ENCODE measurements at regions not wholly inside any gene's neighbourhood (a gene's known extent, or its start where the extent isn't known, plus 50 kb on each side); places are given as distances from the start of the nearest gene placed in this dataset.

DNA sequence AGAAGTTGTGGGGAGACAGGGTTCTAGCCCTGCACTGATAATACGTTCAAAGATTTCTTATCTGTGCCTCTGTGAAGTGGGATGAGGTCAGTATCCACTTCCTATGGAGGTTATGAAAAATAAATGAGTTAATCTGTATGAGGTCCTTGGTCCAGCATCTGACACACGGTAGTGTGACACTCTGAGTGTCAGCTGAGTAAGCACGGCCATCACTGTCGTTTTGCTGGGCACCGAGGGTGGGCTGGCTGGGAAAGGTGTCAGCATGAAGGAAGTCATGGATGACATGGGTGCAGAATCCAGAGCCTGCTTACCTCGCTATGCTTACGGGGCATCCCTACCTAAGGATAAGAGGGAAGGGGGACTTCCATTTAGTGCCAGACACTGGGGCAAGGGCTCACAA lies 150.3 kb downstream of the INHBB start:
- DNase-seq (ENCODE audit: extremely low read depth, low read depth, low spot score): no peak

GRCh38 chr2:120496759-120497158 lies 150.8 kb downstream of the INHBB start:
- DNase-seq (ENCODE audit: extremely low read depth, low read depth, low spot score): no peak

- DNase-seq (ENCODE audit: extremely low read depth, low read depth, low spot score): no peak
These were observed 151.5 kb downstream of the INHBB start for GRCh38 chr2:120497261-120497977.

- DNase-seq (ENCODE audit: extremely low read depth, low read depth, low spot score): no peak
These were observed 152.2 kb downstream of the INHBB start for GRCh38 chr2:120498121-120498520.

DNA sequence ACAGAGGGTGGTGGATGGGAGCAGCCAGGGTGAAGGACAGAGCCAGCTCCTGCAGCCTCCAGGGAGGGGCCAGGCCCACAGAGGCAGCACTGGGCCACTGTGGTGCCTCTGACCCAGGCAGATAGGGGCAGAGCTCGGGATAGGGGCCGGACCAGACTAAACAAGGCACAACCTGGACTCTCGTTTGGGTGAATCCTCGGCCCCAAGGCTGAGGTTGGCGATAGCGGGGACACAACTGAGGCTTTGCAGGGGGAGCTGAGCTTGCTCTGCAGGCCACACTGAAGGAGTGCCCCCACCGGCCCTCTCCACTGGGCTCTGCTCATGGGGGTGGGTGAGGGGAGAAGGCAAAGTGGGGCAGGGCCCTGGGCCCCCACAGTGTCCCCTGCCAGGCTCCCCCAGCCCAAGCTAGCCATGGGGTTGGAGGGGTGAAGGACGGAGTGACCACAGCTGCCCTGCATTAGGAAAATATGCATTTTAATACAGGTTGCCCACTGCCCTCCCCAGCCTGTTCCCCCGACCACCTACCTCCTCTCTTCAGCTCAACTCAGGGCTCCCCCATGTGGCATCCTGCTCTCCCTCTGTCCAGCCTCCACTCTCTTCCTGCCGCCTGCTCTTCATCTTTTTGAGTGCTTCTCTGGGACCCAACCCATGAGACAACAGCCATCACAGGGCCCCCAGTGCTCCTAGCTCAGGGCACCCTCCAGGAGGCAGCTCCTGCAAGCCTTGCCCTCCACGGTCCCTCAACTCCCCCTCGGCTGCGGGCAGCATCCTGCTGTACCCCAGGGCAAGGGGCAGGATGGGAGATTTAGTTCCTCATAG lies 152.8 kb downstream of the INHBB start:
- no peak for DNase-seq (ENCODE audit: extremely low read depth, low read depth, low spot score)

GRCh38 chr2:120499784-120500495 lies 154.0 kb downstream of the INHBB start:
- no peak for DNase-seq (ENCODE audit: extremely low read depth, low read depth, low spot score)

GRCh38 chr2:120501591-120501990 lies 155.7 kb downstream of the INHBB start:
- DNase-seq (ENCODE audit: extremely low read depth, low read depth, low spot score): no peak

DNA sequence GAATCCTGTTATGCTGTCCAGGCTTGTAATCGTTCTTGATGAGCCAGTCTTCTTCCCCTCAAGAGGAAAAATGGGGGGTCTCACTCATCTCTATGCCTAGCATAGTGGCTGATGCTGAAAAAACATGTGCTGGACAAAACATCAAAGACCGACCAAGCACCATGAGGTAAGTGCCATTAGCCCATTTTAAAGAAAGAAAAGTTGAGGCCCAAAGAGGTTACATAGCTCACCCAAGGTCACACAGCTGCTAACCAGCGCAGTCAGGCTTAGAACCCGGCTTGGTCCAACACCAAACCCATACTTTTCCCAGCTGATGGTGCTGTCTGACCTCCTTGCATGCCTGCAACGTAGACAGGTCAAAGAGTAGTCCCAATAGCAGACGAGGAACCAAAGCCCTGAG lies 156.4 kb downstream of the INHBB start:
- DNase-seq (ENCODE audit: extremely low read depth, low read depth, low spot score): no peak

- DNase-seq (ENCODE audit: extremely low read depth, low read depth, low spot score): no peak
These were observed 156.8 kb downstream of the INHBB start for GRCh38 chr2:120502761-120503160.

DNA sequence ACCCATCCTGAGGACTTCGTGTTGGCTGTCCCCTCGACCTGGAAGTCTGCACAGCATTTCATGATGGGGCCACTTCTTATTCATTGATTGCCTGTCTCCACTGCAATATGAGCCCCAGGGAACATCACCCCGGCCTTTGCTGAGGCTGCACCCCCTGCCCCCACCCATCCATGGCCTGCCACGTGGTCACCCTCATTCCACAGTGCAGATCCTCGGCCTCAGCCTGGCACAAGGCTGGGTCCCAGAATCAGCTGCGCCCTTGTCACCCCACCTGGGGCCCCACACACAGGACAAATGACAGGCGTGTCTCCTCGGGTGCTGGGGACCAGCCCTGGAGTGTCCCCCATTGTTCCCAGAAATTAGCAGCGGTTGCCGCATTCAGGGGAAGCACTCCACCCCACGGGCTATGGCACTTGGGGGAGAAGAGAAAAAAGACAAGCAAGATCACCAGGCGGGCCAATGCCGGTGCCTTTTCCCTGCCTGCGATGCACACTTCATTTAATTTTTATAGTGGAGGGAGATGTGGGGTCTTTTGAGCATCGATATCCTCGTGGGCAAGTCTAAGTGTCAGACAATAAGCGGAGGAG lies 157.4 kb downstream of the INHBB start:
- DNase-seq (ENCODE audit: extremely low read depth, low read depth, low spot score): no peak

DNA sequence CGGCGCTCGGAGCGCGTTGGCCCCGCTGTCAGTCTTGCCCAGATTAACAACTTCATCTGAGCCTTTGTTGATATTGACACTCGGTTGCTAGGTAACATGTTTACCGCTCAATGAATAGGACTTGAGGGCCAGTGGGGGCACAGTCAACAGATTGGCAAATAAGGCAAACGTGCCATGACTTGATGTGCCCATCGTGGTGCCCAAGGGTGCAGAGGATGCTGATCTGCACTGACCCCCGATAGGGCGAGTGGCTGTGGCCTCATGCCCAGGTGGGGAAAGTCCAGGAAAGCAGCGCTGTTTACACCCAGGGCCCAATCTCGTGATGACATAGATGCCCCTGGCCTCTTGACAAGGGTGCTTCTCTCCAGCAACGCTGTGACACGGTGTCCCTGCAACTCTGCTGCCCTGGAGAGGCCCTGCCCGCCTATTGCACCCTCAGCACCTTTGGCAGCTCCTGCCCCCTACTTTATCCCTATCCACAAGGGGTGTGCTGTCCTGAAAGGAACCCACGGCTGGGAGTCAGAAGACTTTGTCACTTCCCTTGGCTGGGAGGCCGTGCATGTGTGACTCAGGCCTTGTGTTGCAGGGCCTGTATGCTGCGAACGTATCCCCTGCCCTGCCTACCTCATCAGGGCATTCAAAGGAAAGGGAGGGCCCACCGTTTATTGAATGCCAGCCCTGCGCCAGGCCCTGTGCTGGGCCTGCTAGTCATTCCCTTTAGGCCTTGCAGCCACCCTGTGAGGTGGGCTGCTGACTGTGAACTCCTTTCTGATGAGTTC lies 158.0 kb downstream of the INHBB start:
- DNase-seq (ENCODE audit: extremely low read depth, low read depth, low spot score): no peak

- no peak for DNase-seq (ENCODE audit: extremely low read depth, low read depth, low spot score)
These were observed 159.2 kb downstream of the INHBB start for GRCh38 chr2:120504936-120505705.

- DNase-seq (ENCODE audit: extremely low read depth, low read depth, low spot score): peak; percentile 65
These were observed 162.7 kb downstream of the INHBB start for GRCh38 chr2:120508567-120509041.

DNA sequence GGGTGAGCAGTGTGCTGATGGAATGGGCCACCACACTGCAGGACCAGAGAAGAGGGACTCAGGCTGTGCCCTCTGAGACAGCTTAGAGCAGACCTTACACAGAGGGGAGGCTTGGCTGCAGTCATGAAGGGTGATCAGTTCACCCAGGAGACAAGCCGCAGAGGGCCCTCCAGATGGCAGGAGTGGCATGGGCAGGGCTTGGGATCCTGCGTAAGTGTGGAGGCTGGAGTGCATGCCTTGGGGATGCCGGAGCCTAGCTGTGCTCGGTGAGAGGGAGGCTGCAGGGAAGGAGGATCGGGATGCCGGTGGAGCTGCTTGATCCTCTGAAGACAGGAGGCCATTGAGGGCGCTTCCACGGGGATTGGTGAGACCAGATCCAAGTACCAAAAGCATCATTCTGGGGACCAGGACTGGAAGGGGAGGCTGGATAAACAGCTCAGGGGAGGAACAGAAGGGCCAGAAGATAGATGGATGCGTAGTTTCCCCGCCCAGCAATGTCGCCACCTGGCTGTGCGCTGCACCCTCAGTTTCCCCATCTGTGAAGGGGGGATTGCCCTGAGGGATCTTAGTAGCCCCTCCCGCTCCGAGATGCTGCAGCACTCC lies 163.4 kb downstream of the INHBB start:
- DNase-seq (ENCODE audit: extremely low read depth, low read depth, low spot score): no peak

- DNase-seq (ENCODE audit: extremely low read depth, low read depth, low spot score): no peak
These were observed 164.2 kb downstream of the INHBB start for GRCh38 chr2:120509991-120510735.

DNA sequence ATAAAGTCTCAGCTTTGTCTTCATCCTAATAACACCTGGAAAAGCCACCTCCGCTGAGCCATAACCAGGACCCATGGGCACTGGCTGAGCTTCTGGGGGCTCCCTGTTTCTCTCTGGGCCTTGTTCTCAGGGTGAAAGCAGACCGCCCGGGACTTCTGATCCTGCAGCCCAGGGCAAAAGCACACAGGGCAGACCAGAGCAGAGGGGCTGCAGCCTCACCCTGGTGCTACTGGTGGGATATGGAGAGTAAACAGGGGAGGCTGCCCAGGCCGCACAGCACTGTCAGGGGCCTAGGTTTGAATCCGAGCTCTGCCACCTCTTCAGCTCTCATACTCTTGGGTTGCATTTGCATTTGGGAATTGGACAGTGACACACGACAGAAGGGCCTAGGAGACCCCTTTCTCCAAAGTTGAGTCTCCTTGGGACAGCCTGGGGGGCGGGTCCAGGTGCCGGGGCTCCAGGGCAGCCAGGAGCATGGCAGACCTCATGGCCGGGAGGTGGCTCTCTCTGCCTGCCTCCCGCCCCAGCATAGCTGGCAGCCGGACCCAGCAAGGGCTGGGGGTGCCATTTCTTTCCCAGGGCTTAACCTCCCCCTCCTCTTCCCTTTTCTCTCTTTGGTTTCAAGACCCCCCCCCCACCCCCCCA lies 164.9 kb downstream of the INHBB start:
- DNase-seq (ENCODE audit: extremely low read depth, low read depth, low spot score): no peak

DNA sequence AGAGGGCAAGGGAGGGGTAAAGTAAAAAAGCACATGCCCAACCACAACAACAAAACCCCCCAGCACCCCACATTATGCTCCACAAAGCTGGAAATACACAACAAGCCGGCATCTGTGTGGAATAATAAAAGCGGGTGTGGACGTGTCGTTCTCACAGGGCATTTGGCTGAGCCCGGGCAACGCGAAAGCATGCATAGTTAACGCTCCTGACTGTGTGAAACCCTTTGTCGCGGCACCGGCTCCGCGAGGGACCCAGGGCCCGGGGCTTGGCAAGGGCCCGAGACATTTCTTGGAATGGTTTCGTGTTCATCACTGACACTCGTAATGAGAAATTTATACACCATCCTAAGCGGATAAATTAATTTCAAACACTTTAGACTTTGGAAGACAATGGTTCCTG lies 165.6 kb downstream of the INHBB start:
- no peak for DNase-seq (ENCODE audit: extremely low read depth, low read depth, low spot score)

Measured in glomerular endothelial cell (primary cell).